Stomach (tissue), 8 donors: ENCODE measurements at regions not wholly inside any gene's neighbourhood (a gene's known extent, or its start where the extent isn't known, plus 50 kb on each side); places are given as distances from the start of the nearest gene placed in this dataset.

Experiments used
- DNase-seq, 2 donors: peaks; one replicate each; pipeline versions ENCODE4 v3.0.0 to v3.0.0-alpha.2; 2013 to 2019
- H3K27ac ChIP-seq, 5 donors: fragments of 200-600 bp in 4 of 5; sonication (generic) in 4 of 5; one replicate each; pipeline ENCODE4 v1.5.1; 2013 to 2019; ENCODE audit warnings: mild to moderate bottlenecking in 1 of 5, moderate library complexity in 1 of 5
- H3K27me3 ChIP-seq, 3 donors: fragments of 200-600 bp; sonication (generic); one replicate each; pipeline ENCODE4 v1.5.1; 2017 to 2019; ENCODE audit warnings: mixed run types in 1 of 3
- H3K36me3 ChIP-seq, 4 donors: fragments of 200-600 bp; sonication (generic); 1 replicate in 3 of 4; 2 replicates in 1 of 4; pipeline ENCODE4 v1.5.1; 2016 to 2019
- H3K4me1 ChIP-seq, 4 donors: fragments of 200-600 bp; sonication (generic); one replicate each; pipeline ENCODE4 v1.5.1; 2016 to 2019
- H3K4me3 ChIP-seq, 4 donors: fragments of 200-600 bp; sonication (generic) in 3 of 4; one replicate each; pipeline ENCODE4 v1.5.1; 2016 to 2019; ENCODE audit warnings: mild to moderate bottlenecking in 1 of 4
- H3K9me3 ChIP-seq, 4 donors: fragments of 200-600 bp; sonication (generic); one replicate each; pipeline ENCODE4 v1.5.1; 2016 to 2019
- EP300 ChIP-seq: sonication (generic); formaldehyde crosslinking; IDR thresholded peaks from one replicate; pipeline ENCODE4 v1.6.1; 2017; ENCODE audit warnings: antibody characterized with exemption
- POLR2A ChIP-seq, 4 donors: fragments of 450-650 bp; IDR thresholded peaks; one replicate each; pipeline ENCODE4 v1.6.1; 2016; ENCODE audit warnings: antibody characterized with exemption in 4 of 4, control low read depth in 2 of 4, mild to moderate bottlenecking in 1 of 4, moderate library complexity in 1 of 4
- POLR2AphosphoS5 ChIP-seq, 3 donors: sonication (generic); formaldehyde crosslinking; IDR thresholded peaks; one replicate each; pipeline ENCODE4 v1.6.1; 2016; ENCODE audit warnings: antibody characterized with exemption in 3 of 3
- WGBS, 5 donors: extraction: QIAGEN DNeasy Blood & Tissue Kit in 3 of 5; methylation state at CpG; one replicate each; pipeline versions ENCODE4 v1.1.5 to v1.1.7; 2013 to 2018; 5-methylcytosine and 5-hydroxymethylcytosine counted together
- intact Hi-C: fragments of 100-400 bp; cut with DNase I; formaldehyde crosslinking; loops from one replicate; pipeline ENCODE4 v1.15.1; 2023; ENCODE audit warnings: low total_unique reads
- TF ChIP-seq, protein P1 (sequence below), 7 experiments: fragments of 450-650 bp in 4 of 7; fragments of 200-600 bp in 3 of 7; sonication (generic) in 3 of 7; IDR thresholded peaks; one replicate each; pipeline ENCODE4 v1.5.1; 2016 to 2019; ENCODE audit warnings: antibody characterized with exemption in 7 of 7, control low read depth in 2 of 7, mild to moderate bottlenecking in 1 of 7
- donor health status: healthy with polysubstance abuse.
- donor health status: Bipolar disorder and iron deficiency.
- donor health status: healthy.

DNA sequence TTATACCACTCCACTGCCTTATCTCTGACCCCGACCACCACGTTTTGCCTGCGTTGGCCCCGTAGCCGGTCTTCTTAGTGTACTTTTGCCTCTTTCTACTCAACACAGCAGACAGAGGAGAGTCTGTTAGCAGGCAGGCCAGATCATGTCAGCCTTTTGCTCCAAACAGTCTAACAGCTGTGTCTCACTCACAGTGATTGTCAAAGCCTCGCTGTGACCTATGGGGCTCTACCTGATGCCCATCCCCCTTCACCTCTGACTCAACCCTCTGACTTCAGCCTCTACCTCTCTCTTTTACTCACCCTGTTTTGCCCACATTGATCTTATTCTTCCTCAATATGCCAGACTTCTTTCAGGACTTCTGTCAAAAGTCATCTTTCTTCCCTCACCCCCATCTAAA is 127.1 kb downstream of the TRIML1 start:
- Histone ChIP-seq H3K4me3 (no peak overlapping the region), H3K4me1 (no peaks in the 10 kb centered on the region), H3K27ac (no peak overlapping the region), H3K9me3 (no peaks in the 10 kb centered on the region), H3K27me3 (no peaks in the 10 kb centered on the region), H3K36me3 (no peaks in the 10 kb centered on the region)
- TF ChIP-seq POLR2AphosphoS5 (IDR thresholded peaks at IDR 0.05): no peak
- intact Hi-C loops: no loop called here
- WGBS, 5 donors: 47 to 64% (median 60%) methylated on average over 6 of the region's 6 CpGs
- no peak for DNase-seq

DNA sequence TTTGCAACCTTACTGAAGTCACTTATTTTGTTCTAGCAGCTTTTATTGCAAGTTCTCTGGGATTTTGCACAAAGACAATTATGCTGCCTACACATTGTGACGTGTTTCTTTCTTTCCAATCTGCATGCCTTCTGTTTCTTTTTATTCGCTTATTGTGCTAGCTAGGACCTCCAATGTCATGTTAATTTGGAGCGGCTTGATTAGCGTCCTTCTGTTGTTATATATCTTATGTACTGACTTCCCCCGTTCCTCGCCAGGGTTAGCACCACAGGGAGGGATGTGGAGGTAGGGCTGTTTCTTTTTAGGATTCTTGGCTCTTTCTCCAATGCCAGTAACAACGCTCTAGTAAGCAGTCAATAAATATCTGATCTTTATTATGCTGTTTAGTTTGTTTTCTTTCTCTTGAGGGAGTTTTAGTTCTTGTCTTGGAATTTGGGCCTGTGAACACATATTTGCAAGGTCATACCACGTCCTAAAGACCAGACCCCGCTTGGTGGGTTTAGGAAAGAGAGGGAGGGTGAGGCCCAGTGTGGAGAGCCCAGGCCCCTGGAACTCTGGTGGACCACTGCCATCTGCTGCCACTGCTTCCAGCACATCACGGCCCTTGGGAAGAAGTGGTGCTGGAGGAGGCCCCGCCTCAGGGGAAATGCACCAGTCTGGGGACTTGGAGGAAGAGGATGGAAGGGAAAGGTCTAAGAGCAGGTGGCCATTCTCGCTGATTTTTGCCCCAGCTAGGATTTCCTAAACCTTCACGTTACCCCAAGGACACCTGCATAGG is 129.1 kb downstream of the TRIML1 start:
- no peaks in the 10 kb centered on the region for H3K36me3 ChIP-seq
- 82 to 89% (median 88%) methylated on average over 13 of the region's 13 CpGs for WGBS, 5 donors
- no peaks in the 10 kb centered on the region for H3K9me3 ChIP-seq
- H3K27me3 ChIP-seq: no peaks in the 10 kb centered on the region
- intact Hi-C loops: no loop called here
- DNase-seq: no peak
- H3K4me3 ChIP-seq: no peak overlapping the region
- H3K27ac ChIP-seq: no peak overlapping the region
- H3K4me1 ChIP-seq: no peaks in the 10 kb centered on the region
- TF ChIP-seq EP300 (no peak), POLR2A (IDR thresholded peaks at IDR 0.05) (no peak), POLR2AphosphoS5 (IDR thresholded peaks at IDR 0.05) (no peak)
- TF ChIP-seq, protein P1, sequence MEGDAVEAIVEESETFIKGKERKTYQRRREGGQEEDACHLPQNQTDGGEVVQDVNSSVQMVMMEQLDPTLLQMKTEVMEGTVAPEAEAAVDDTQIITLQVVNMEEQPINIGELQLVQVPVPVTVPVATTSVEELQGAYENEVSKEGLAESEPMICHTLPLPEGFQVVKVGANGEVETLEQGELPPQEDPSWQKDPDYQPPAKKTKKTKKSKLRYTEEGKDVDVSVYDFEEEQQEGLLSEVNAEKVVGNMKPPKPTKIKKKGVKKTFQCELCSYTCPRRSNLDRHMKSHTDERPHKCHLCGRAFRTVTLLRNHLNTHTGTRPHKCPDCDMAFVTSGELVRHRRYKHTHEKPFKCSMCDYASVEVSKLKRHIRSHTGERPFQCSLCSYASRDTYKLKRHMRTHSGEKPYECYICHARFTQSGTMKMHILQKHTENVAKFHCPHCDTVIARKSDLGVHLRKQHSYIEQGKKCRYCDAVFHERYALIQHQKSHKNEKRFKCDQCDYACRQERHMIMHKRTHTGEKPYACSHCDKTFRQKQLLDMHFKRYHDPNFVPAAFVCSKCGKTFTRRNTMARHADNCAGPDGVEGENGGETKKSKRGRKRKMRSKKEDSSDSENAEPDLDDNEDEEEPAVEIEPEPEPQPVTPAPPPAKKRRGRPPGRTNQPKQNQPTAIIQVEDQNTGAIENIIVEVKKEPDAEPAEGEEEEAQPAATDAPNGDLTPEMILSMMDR (IDR thresholded peaks at IDR 0.05): no peak

DNA sequence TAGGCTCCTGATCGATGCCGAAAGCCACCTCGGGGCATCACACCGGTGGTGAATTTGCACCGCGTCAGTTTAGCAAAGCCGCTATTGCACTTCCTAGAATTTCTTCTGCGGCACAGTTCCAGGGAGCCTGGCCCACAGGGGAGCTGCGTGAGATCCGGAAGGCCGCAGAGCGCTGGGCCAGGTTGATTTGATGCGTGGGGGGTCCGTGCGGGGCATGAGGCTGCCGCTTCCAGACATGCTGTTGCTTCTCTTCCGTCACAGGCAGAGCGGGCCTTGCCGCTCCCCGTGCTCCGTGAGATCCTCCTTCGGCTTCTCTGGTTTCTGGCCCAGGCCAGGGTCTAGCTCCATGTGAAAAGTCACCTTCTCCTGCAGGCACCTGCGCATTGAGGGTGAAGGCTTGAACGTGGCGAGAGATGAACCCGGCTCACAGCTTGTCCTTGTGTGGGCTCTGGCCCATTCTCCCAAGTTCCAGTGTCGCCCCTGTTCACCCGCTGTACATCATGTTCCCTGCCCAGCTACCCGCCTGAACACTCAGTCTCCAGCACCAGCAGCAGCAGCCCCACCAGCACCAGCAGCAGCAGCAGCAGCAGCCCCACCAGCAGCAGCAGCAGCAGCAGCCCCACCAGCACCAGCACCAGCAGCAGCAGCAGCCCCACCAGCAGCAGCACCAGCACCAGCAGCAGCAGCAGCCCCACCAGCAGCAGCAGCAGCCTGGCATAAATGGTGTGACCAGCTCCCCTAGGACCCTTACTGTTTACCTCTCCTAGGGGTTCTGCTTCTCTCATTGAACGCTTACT is 131.2 kb downstream of the TRIML1 start:
- DNase-seq: no peak
- H3K9me3 ChIP-seq: no peaks in the 10 kb centered on the region
- intact Hi-C loops: no loop called here
- WGBS, 5 donors: 94 to 97% (median 95%) methylated on average over 24 to 30 of the region's 30 CpGs
- H3K4me3 ChIP-seq: no peak overlapping the region
- no peaks in the 10 kb centered on the region for H3K36me3 ChIP-seq
- TF ChIP-seq POLR2A (IDR thresholded peaks at IDR 0.05) (no peak), POLR2AphosphoS5 (IDR thresholded peaks at IDR 0.05) (no peak), EP300 (no peak)
- TF ChIP-seq, protein P1 (IDR thresholded peaks at IDR 0.05): no peak
- no peaks in the 10 kb centered on the region for H3K4me1 ChIP-seq
- H3K27ac ChIP-seq: no peak overlapping the region
- no peaks in the 10 kb centered on the region for H3K27me3 ChIP-seq

DNA sequence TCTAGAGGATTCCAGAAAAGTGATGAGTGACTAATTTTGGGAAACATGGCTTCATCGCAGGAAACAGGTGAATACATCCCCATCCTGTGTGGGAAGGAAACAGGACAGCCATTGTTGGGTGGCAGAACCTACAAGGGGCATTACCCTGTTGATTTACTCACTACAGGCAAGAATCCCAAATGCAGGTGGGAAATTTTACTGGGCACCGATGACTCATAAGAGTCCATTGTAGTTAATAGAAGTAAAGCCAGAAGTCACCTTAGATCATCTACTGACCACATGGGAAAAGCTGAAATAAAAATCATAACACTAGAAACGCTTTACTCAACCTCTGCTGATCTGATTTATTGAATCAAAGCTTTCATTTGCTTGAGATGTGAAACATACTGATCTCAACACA is 136.4 kb downstream of the TRIML1 start:
- Histone ChIP-seq H3K27ac (no peak overlapping the region), H3K36me3 (no peaks in the 10 kb centered on the region), H3K27me3 (no peaks in the 10 kb centered on the region), H3K4me3 (no peak overlapping the region), H3K9me3 (no peaks in the 10 kb centered on the region), H3K4me1 (no peaks in the 10 kb centered on the region)
- DNase-seq: no peak
- WGBS, 5 donors: 74 to 90% (median 83%) methylated on average over 3 of the region's 3 CpGs
- intact Hi-C loops: no loop called here
- TF ChIP-seq, protein P1 (IDR thresholded peaks at IDR 0.05): no peak
- no peak for TF ChIP-seq POLR2AphosphoS5 (IDR thresholded peaks at IDR 0.05)
- TF ChIP-seq EP300: no peak
- no peak for TF ChIP-seq POLR2A (IDR thresholded peaks at IDR 0.05)
